RWPE1 (cell line): ENCODE measurements at regions not wholly inside any gene's neighbourhood (a gene's known extent, or its start where the extent isn't known, plus 50 kb on each side); places are given as distances from the start of the nearest gene placed in this dataset.

Source experiments
- CTCF ChIA-PET: fragments of 350-600 bp; sonication (Branson Sonifier 250); formaldehyde crosslinking; extraction: SDS; loops from one replicate; lab custom pipeline; 2021; lab: Yijun Ruan, JAX
- POLR2A ChIA-PET: fragments of 400-600 bp; formaldehyde crosslinking; extraction: SDS; loops from one replicate; lab custom pipeline; 2020; ENCODE audit warnings: antibody characterized with exemption; ENCODE audit not compliant: low non-redundant PET; lab: Yijun Ruan, JAX
- DNase-seq: peaks from one replicate; pipeline ENCODE4 v3.0.0; 2012; ENCODE audit warnings: low spot score
- H3K27ac ChIP-seq: fragments of 450-650 bp; 2 replicates; pipeline ENCODE4 v1.5.1; 2017
- TF ChIP-seq, protein P1 (sequence below): fragments of 450-650 bp; conservative IDR thresholded peaks from 2 replicates; pipeline ENCODE4 v1.5.1; 2017; ENCODE audit warnings: low read depth, mild to moderate bottlenecking

DNA sequence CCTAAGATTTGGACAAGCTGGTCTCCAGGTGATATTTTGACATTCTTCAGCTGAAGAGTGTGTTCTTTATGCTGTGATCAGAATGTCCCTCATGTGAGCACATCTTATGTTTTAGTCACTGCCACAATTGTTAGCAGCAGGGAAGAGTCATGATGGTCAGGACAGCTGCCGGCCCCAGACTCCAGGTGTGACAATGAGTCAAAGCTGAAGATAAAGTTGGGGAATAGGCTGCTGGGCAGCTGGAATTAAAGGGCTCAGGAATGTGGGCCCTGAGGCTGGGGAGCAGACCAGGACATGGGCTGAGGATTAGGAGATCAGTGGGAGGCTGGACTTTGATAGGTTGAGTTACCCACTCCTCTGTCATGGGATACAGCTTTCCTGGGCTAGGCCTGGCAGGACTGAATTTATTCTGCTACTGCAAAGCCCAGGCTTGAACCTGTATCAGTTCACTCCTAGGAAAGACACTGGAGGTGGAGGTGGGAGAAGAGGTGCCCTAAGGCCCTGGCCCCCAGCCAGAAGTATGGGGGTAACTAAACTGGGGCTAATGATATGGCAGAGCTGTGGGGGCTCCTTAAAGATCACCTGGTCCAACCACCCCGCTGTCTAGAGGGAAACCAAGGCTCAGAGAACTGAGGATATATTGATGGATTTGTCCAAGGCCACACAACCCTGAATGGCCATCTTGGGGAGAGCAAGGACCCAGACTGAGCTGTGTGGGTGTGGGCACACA, 119.5 kb downstream of the PJA1 start:
- CTCF ChIA-PET, result interaction anchor here (0.7 kb wide), 1 partner anchor 54 kb away, joined by 3 read pairs; no protein-coding TSS in a partner anchor
- H3K27ac ChIP-seq, result no peak overlapping the region
- TF ChIP-seq, protein P1, sequence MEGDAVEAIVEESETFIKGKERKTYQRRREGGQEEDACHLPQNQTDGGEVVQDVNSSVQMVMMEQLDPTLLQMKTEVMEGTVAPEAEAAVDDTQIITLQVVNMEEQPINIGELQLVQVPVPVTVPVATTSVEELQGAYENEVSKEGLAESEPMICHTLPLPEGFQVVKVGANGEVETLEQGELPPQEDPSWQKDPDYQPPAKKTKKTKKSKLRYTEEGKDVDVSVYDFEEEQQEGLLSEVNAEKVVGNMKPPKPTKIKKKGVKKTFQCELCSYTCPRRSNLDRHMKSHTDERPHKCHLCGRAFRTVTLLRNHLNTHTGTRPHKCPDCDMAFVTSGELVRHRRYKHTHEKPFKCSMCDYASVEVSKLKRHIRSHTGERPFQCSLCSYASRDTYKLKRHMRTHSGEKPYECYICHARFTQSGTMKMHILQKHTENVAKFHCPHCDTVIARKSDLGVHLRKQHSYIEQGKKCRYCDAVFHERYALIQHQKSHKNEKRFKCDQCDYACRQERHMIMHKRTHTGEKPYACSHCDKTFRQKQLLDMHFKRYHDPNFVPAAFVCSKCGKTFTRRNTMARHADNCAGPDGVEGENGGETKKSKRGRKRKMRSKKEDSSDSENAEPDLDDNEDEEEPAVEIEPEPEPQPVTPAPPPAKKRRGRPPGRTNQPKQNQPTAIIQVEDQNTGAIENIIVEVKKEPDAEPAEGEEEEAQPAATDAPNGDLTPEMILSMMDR, result no peak
- DNase-seq, result no peak
- POLR2A ChIA-PET, result no interaction called here

- POLR2A ChIA-PET, result no interaction called here
- no peak for DNase-seq
- H3K27ac ChIP-seq, result no peak overlapping the region
- CTCF ChIA-PET, result no interaction called here
- TF ChIP-seq, protein P1, result no peak
Measured at GRCh38 chrX:69038816-69039215, 126.4 kb downstream of the PJA1 start.

DNA sequence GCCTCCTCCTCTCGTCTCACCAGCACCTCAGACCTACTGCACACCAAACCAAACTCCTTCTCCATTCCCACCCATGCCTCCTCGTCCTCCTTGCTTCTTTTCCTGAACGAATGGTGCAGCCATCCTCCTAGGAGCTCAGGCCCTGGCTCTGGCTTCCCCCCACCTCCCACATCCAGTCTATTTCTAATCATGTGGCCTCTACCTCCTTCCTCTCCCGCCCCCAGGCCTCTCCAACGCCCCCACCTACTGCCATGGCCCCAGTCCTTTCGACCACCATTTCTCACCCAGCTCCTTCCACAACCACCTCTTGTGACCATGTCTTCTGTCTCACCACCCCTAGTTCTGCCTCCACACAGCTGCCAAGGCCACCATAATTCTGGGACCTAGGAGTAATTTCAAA, 127.1 kb downstream of the PJA1 start:
- ChIA-PET CTCF (no interaction called here), POLR2A (no interaction called here)
- no peak overlapping the region for H3K27ac ChIP-seq
- TF ChIP-seq, protein P1, result no peak
- DNase-seq, result no peak

GRCh38 chrX:69037786-69038185, 127.5 kb downstream of the PJA1 start:
- POLR2A ChIA-PET, result no interaction called here
- DNase-seq, result no peak
- H3K27ac ChIP-seq, result no peak overlapping the region
- CTCF ChIA-PET, result no interaction called here
- TF ChIP-seq, protein P1, result no peak

GRCh38 chrX:69036674-69037573, 128.3 kb downstream of the PJA1 start:
- no peak for DNase-seq
- CTCF ChIA-PET, result no interaction called here
- TF ChIP-seq, protein P1, result no peak
- H3K27ac ChIP-seq, result no peak overlapping the region
- POLR2A ChIA-PET, result no interaction called here

DNA sequence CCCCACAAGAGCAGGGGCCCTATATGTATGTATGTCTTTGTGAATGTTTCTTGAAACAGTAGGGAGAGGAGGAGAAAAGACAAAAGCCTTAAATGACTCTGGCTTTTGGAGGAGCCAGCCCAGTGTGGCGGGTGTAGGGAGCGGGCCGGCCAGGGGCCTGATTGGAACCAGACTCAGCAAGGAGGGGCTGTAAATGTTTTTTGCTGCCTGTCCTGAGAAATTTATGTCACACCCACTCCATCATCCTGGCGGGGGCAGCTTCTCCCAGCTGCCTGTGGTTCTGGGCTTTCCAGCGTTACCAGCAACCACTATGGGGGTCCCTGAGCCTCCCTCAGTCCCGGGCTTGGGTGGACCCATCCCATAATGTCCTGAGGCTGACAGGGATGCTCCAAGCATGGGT, 130.8 kb downstream of the PJA1 start:
- CTCF ChIA-PET, result interaction anchor here (0.7 kb wide), 1 partner anchor 141 kb away, joined by 4 read pairs; no protein-coding TSS in a partner anchor
- TF ChIP-seq, protein P1, result no peak
- H3K27ac ChIP-seq, result no peak overlapping the region
- DNase-seq, result no peak
- POLR2A ChIA-PET, result no interaction called here
